AG04450 (cell line): ENCODE measurements at regions not wholly inside any gene's neighbourhood (a gene's known extent, or its start where the extent isn't known, plus 50 kb on each side); places are given as distances from the start of the nearest gene placed in this dataset.

ENCODE experiments used
- CTCF ChIA-PET: fragments of 300-600, 350-600 bp; formaldehyde crosslinking; extraction: SDS; loops from one replicate; lab custom pipeline; 2022; ENCODE audit warnings: antibody characterized with exemption, inconsistent platforms; lab: Charles Lee
- POLR2A ChIA-PET: fragments of 350-600 bp; formaldehyde crosslinking; extraction: SDS; loops from one replicate; lab custom pipeline; 2021; ENCODE audit warnings: antibody characterized with exemption, inconsistent platforms; lab: Yijun Ruan, JAX
- DNase-seq: peaks from one replicate; pipeline ENCODE4 v3.0.0-alpha.2; 2011; ENCODE audit warnings: low read depth, low spot score
- H3K27ac ChIP-seq: one replicate; pipeline ENCODE4 v1.5.1; 2012; ENCODE audit warnings: low read depth, low read length, control low read depth
- H3K27me3 ChIP-seq: one replicate; pipeline ENCODE4 v1.6.0; 2012; ENCODE audit warnings: low read length; ENCODE audit not compliant: control insufficient read depth, insufficient read depth
- H3K4me3 ChIP-seq: 2 replicates; pipeline ENCODE4 v1.5.1; 2011; ENCODE audit warnings: mild to moderate bottlenecking, low read depth, low read length, control low read depth
- H3K9me3 ChIP-seq: 2 replicates; pipeline ENCODE4 v1.5.1; 2012; ENCODE audit warnings: low read length; ENCODE audit not compliant: control insufficient read depth, insufficient read depth
- CTCF ChIP-seq: IDR thresholded peaks from 2 replicates; pipeline ENCODE4 v1.5.1; 2011; ENCODE audit warnings: low read depth, low read length, control low read depth, inconsistent platforms

DNA sequence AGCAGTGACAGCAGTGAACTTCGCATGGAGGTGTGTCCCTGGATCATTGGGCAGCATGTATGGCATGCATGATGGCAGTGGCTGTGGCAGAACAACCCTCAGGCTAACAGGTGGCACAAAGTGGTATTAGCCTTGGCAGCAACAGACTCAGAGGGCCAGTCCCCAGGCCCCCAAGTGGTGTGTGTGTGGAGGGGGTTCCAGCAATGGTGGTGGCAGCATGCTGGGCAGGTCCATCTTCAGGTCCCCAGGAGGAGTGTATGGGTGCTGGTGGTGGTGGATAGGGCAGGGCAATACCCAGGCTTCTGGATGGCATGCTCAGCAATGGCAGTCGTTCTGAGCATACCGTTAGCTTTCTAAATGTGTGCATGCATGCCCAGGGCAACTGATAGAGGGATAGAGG, 923.7 kb downstream of the PDHA2 start:
- CTCF ChIA-PET, result no interaction called here
- H3K4me3 ChIP-seq, result no peak overlapping the region
- no peaks in the 10 kb centered on the region for H3K27me3 ChIP-seq
- H3K27ac ChIP-seq, result no peak overlapping the region
- H3K9me3 ChIP-seq, result peaks cover 14% of the 10 kb centered on the region
- no peak for DNase-seq
- no peak for TF ChIP-seq CTCF
- POLR2A ChIA-PET, result no interaction called here

GRCh38 chr4:96766359-96766758, 926.5 kb downstream of the PDHA2 start:
- Histone ChIP-seq H3K4me3 (no peak overlapping the region), H3K27me3 (no peaks in the 10 kb centered on the region), H3K9me3 (peaks cover 14% of the 10 kb centered on the region), H3K27ac (no peak overlapping the region)
- DNase-seq, result no peak
- no peak for TF ChIP-seq CTCF
- ChIA-PET POLR2A (no interaction called here), CTCF (interaction anchor here (0.7 kb wide), 1 partner anchor 209 kb away, joined by 4 read pairs; no protein-coding TSS in a partner anchor)

- H3K27ac ChIP-seq, result no peak overlapping the region
- H3K4me3 ChIP-seq, result no peak overlapping the region
- TF ChIP-seq CTCF, result no peak
- H3K27me3 ChIP-seq, result no peaks in the 10 kb centered on the region
- POLR2A ChIA-PET, result no interaction called here
- no peak for DNase-seq
- CTCF ChIA-PET, result no interaction called here
- peaks cover 14% of the 10 kb centered on the region for H3K9me3 ChIP-seq
Observed at GRCh38 chr4:96767815-96768480, 928.1 kb downstream of the PDHA2 start.

- Histone ChIP-seq H3K27ac (no peak overlapping the region), H3K4me3 (no peak overlapping the region), H3K9me3 (no peaks in the 10 kb centered on the region), H3K27me3 (no peaks in the 10 kb centered on the region)
- no peak for DNase-seq
- POLR2A ChIA-PET, result no interaction called here
- no peak for TF ChIP-seq CTCF
- CTCF ChIA-PET, result no interaction called here
Observed at GRCh38 chr4:96775501-96775900, 935.6 kb downstream of the PDHA2 start.

DNA sequence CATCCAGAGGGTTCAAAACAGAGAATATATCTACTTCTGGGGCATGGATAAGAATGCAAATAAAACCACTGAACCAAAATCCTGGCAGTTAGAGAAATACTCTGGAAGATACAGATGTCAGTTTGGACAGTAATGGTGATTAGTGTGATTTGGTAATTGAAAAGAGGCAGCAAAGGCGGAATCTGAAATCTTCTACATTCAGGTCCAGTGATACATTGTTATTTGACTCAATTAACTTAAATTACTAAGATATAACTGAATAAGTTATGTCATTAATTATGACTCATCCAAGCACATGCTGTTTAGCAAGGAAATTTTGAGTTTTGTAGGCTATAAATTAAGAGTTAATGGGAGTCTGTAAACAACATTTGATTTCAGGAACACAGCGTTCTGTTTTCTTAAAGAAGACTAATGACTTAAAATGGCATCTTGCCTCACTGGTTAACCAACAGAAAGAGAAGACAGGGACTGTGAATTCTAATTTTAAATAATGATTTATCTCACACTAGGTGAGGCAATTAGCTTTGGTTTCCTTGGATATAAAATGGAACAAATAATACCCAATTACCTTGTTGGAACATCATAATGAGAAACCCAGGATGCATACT, 937.1 kb downstream of the PDHA2 start:
- POLR2A ChIA-PET, result no interaction called here
- no peak overlapping the region for H3K4me3 ChIP-seq
- TF ChIP-seq CTCF, result no peak
- no peak for DNase-seq
- H3K27me3 ChIP-seq, result no peaks in the 10 kb centered on the region
- H3K27ac ChIP-seq, result no peak overlapping the region
- CTCF ChIA-PET, result no interaction called here
- no peaks in the 10 kb centered on the region for H3K9me3 ChIP-seq
